ENCODE measurements at regions not wholly inside any gene's neighbourhood (a gene's known extent, or its start where the extent isn't known, plus 50 kb on each side); places are given as distances from the start of the nearest gene placed in this dataset.

- TF ChIP-seq ELK1 (IDR thresholded peaks at IDR 0.05; ENCODE audit: low read depth, low read length), result no peak
- TF ChIP-seq EP300 (IDR thresholded peaks at IDR 0.05), result no peak
- no peak for TF ChIP-seq CEBPB (IDR thresholded peaks at IDR 0.05)
- no peak for TF ChIP-seq CTCF (IDR thresholded peaks at IDR 0.05)
- TF ChIP-seq MAX (IDR thresholded peaks at IDR 0.05), result no peak
- TF ChIP-seq RAD21 (conservative IDR thresholded peaks at IDR 0.05 in 1 of 2, IDR thresholded peaks at IDR 0.05 in 1 of 2), result no peak
- TF ChIP-seq POLR2A (IDR thresholded peaks at IDR 0.05; ENCODE audit: low read length), result no peak
- TF ChIP-seq HES2 (IDR thresholded peaks at IDR 0.05), result no peak
- no peak for TF ChIP-seq E2F6 (IDR thresholded peaks at IDR 0.05; ENCODE audit: borderline replicate concordance, low read depth)
- TF ChIP-seq REST (IDR thresholded peaks at IDR 0.05), result no peak
- TF ChIP-seq CBX8 (IDR thresholded peaks at IDR 0.05), result no peak
These were observed 85.7 kb upstream of the GPR26 start for GRCh38 chr10:123580426-123580825.
